IMR-90 (cell line): ENCODE measurements at regions not wholly inside any gene's neighbourhood (a gene's known extent, or its start where the extent isn't known, plus 50 kb on each side); places are given as distances from the start of the nearest gene placed in this dataset.

Experiments used
- ATAC-seq: fragments of 200-7000 bp; cut with Tn5 transposase; 2 replicates; pipeline ENCODE4 v1.9.1; 2020; ENCODE audit warnings: low read depth, mild to moderate bottlenecking, moderate library complexity
- BruUV-seq: library from RNA; stranded (reverse); fragments of 400-500 nt; replicated peaks from 2 replicates; lab custom pipeline; 2021; lab: Mats Ljungman, UMichigan
- CTCF ChIA-PET: fragments of 300-600 bp; formaldehyde crosslinking; extraction: SDS; loops from one replicate; lab custom pipeline; 2021; ENCODE audit warnings: antibody characterized with exemption; lab: Yijun Ruan, JAX
- POLR2A ChIA-PET: fragments of 300-600 bp; sonication (Branson Sonifier 250); formaldehyde crosslinking; loops from one replicate; lab custom pipeline; 2022; ENCODE audit warnings: antibody characterized with exemption; ENCODE audit not compliant: unreplicated experiment; lab: Charles Lee
- DNase-seq: peaks from one replicate; pipeline ENCODE4 v3.0.0; 2013
- H2AFZ ChIP-seq: replicated peaks from 2 replicates; pipeline ENCODE3; 2013; ENCODE audit warnings: low read length, mild to moderate bottlenecking; ENCODE audit not compliant: poor library complexity
- H2AK5ac ChIP-seq: 2 replicates; pipeline ENCODE4 v1.6.1; 2013; ENCODE audit warnings: low read depth, low read length, inconsistent platforms
- H2AK9ac ChIP-seq: replicated peaks from 2 replicates; pipeline ENCODE3; 2013; ENCODE audit warnings: mild to moderate bottlenecking, low read depth, low read length, moderate library complexity; ENCODE audit not compliant: poor library complexity
- H2BK120ac ChIP-seq: 2 replicates; pipeline ENCODE4 v1.6.1; 2013; ENCODE audit warnings: low read depth, low read length, inconsistent platforms
- H2BK15ac ChIP-seq: 3 replicates; pipeline ENCODE4 v1.6.1; 2013; ENCODE audit warnings: low read depth, low read length, inconsistent platforms
- H2BK20ac ChIP-seq: 2 replicates; pipeline ENCODE4 v1.6.1; 2013; ENCODE audit warnings: low read depth, mild to moderate bottlenecking, inconsistent platforms, low read length, moderate library complexity
- H2BK5ac ChIP-seq: 2 replicates; pipeline ENCODE4 v1.6.1; 2013; ENCODE audit warnings: mild to moderate bottlenecking, low read depth, low read length, inconsistent platforms; ENCODE audit not compliant: poor library complexity, severe bottlenecking
- H3K14ac ChIP-seq: replicated peaks from 2 replicates; pipeline ENCODE4 v1.6.1; 2013; ENCODE audit warnings: low read depth, low read length, inconsistent platforms
- H3K18ac ChIP-seq: 2 replicates; pipeline ENCODE4 v1.6.1; 2013; ENCODE audit warnings: low read depth, low read length, control low read depth
- H3K23ac ChIP-seq: 2 replicates; pipeline ENCODE4 v1.6.1; 2013; ENCODE audit warnings: low read depth, low read length, inconsistent platforms
- H3K27ac ChIP-seq: 2 replicates; pipeline ENCODE4 v1.5.1; 2013; ENCODE audit warnings: mild to moderate bottlenecking, control low read depth, low read length; ENCODE audit not compliant: insufficient read depth
- H3K27me3 ChIP-seq: 2 replicates; pipeline ENCODE4 v1.6.1; 2013; ENCODE audit warnings: low read length; ENCODE audit not compliant: control insufficient read depth, insufficient read depth
- H3K36me3 ChIP-seq: 2 replicates; pipeline ENCODE4 v1.6.1; 2013; ENCODE audit warnings: low read length, mixed read lengths; ENCODE audit not compliant: control insufficient read depth, insufficient read depth
- H3K4ac ChIP-seq: 2 replicates; pipeline ENCODE4 v1.6.1; 2013; ENCODE audit warnings: low read depth, low read length, inconsistent platforms
- H3K4me1 ChIP-seq: 2 replicates; pipeline ENCODE4 v1.6.1; 2013; ENCODE audit warnings: low read length, mixed read lengths; ENCODE audit not compliant: control insufficient read depth, insufficient read depth
- H3K4me2 ChIP-seq: 2 replicates; pipeline ENCODE4 v1.6.1; 2013; ENCODE audit warnings: low read depth, mild to moderate bottlenecking, control low read depth, low read length, moderate library complexity
- H3K4me3 ChIP-seq: 2 replicates; pipeline ENCODE4 v1.5.1; 2013; ENCODE audit warnings: low read depth, mild to moderate bottlenecking, control low read depth, low read length, moderate library complexity; ENCODE audit not compliant: insufficient read depth
- H3K56ac ChIP-seq: 2 replicates; pipeline ENCODE4 v1.6.1; 2013; ENCODE audit warnings: low read length, inconsistent platforms; ENCODE audit not compliant: insufficient read depth; ENCODE audit errors: extremely low read depth
- H3K79me1 ChIP-seq, 2 experiments: 2 replicates each; pipeline ENCODE4 v1.6.1; 2013; ENCODE audit warnings: low read length in 2 of 2, inconsistent platforms in 1 of 2, low read depth in 1 of 2
- H3K9ac ChIP-seq: 2 replicates; pipeline ENCODE4 v1.6.1; 2013; ENCODE audit warnings: low read depth, low read length, control low read depth
- H3K9me1 ChIP-seq: 2 replicates; pipeline ENCODE4 v1.6.1; 2013; ENCODE audit warnings: low read length, inconsistent platforms; ENCODE audit not compliant: insufficient read depth
- H3K9me3 ChIP-seq: 2 replicates; pipeline ENCODE4 v1.6.1; 2013; ENCODE audit warnings: low read length; ENCODE audit not compliant: control insufficient read depth, insufficient read depth
- H4K20me1 ChIP-seq: 2 replicates; pipeline ENCODE4 v1.6.1; 2013; ENCODE audit warnings: low read length, inconsistent platforms; ENCODE audit not compliant: insufficient read depth
- H4K5ac ChIP-seq: 2 replicates; pipeline ENCODE4 v1.6.1; 2013; ENCODE audit warnings: mild to moderate bottlenecking, low read depth, low read length, control low read depth
- H4K8ac ChIP-seq, 2 experiments: 2 replicates each; pipeline ENCODE4 v1.6.1; 2013; ENCODE audit warnings: low read depth in 2 of 2, low read length in 2 of 2, control low read depth in 1 of 2, inconsistent platforms in 1 of 2
- H4K91ac ChIP-seq: 2 replicates; pipeline ENCODE4 v1.6.1; 2013; ENCODE audit warnings: low read depth, low read length, inconsistent platforms; ENCODE audit not compliant: insufficient read depth
- CEBPB ChIP-seq: IDR thresholded peaks from 2 replicates; pipeline ENCODE4 v1.6.1; 2012; ENCODE audit warnings: low read depth, low read length, improper control_type of control experiment
- FOS ChIP-seq: fragments of 150-350 bp; IDR thresholded peaks from 2 replicates; pipeline ENCODE4 v1.6.1; 2016; ENCODE audit warnings: low read depth, low read length
- MAZ ChIP-seq: IDR thresholded peaks from 2 replicates; pipeline ENCODE4 v1.6.1; 2012; ENCODE audit warnings: low read depth, mild to moderate bottlenecking, low read length, improper control_type of control experiment, moderate library complexity, borderline replicate concordance
- MXI1 ChIP-seq: IDR thresholded peaks from 2 replicates; pipeline ENCODE4 v1.6.1; 2012; ENCODE audit warnings: low read depth, mild to moderate bottlenecking, low read length, moderate library complexity, borderline replicate concordance
- NFE2L2 ChIP-seq: fragments of 150-350 bp; IDR thresholded peaks from 2 replicates; pipeline ENCODE4 v1.6.1; 2016; ENCODE audit warnings: low read depth, mild to moderate bottlenecking, low read length
- POLR2A ChIP-seq: IDR thresholded peaks from 2 replicates; pipeline ENCODE4 v1.6.1; 2012; ENCODE audit warnings: mild to moderate bottlenecking, low read depth, low read length
- RAD21 ChIP-seq: IDR thresholded peaks from 2 replicates; pipeline ENCODE4 v1.6.1; 2012; ENCODE audit warnings: low read length, improper control_type of control experiment
- RCOR1 ChIP-seq: IDR thresholded peaks from 2 replicates; pipeline ENCODE4 v1.6.1; 2012; ENCODE audit warnings: mild to moderate bottlenecking, low read length, improper control_type of control experiment; ENCODE audit not compliant: insufficient replicate concordance
- RFX5 ChIP-seq: IDR thresholded peaks from 2 replicates; pipeline ENCODE4 v1.8.0; 2012; ENCODE audit warnings: low read depth, mild to moderate bottlenecking, low read length, moderate library complexity
- SMC3 ChIP-seq: fragments of 150-350 bp; IDR thresholded peaks from 2 replicates; pipeline ENCODE4 v1.6.1; 2016; ENCODE audit warnings: low read depth, mild to moderate bottlenecking, antibody characterized with exemption, low read length, moderate library complexity
- USF2 ChIP-seq: fragments of 150-350 bp; IDR thresholded peaks from 2 replicates; pipeline ENCODE4 v1.6.1; 2017; ENCODE audit warnings: mild to moderate bottlenecking, antibody characterized with exemption, low read length, low read depth
- WGBS, 2 experiments: methylation state at CpG; one replicate each; pipeline versions ENCODE4 v1.1.5 to v1.1.7; 2013; ENCODE audit warnings: missing lambda C conversion rate in 2 of 2; ENCODE audit not compliant: insufficient read length in 1 of 2; ENCODE audit errors: extremely low coverage in 2 of 2; 5-methylcytosine and 5-hydroxymethylcytosine counted together
- dilution Hi-C: fragments of 300-500 bp; cut with HindIII; formaldehyde crosslinking; loops from one replicate; pipeline ENCODE4 v1.14.3; 2018; ENCODE audit warnings: low sequenced_read_pairs; ENCODE audit not compliant: unreplicated experiment
- in situ Hi-C: fragments of 300-500 bp; cut with MboI; formaldehyde crosslinking; loops from 3 replicates; pipeline ENCODE4 v1.14.3; 2019; ENCODE audit warnings: low sequenced_read_pairs, inconsistent platforms, mixed read lengths
- intact Hi-C: fragments of 100-400 bp; cut with micrococcal nuclease; formaldehyde crosslinking; loops from 2 replicates; pipeline ENCODE4 v1.10.0; 2022

DNA sequence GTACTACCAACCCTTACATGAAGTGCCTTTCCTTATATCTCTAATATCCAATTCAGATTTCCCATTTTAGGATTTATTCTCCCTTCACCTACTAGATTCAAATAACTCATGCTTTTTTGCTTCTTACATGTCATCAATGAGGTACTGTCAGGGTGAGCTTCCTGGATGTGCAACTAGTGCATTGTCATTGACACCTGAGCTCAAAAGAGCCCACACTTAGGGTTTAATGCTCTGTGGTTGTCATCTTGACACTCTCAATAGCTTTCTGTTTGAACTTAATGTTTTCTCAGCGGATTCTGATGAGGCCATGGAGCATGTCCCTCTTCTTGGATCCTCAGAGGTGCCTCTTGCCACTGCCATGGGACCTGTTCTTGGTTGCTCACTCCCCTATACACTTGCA is 1033.3 kb upstream of the EYS start:
- Histone ChIP-seq H3K4me1 (no peaks in the 10 kb centered on the region), H3K4ac (no peak overlapping the region), H4K8ac (no peak overlapping the region), H4K91ac (no peak overlapping the region), H2BK120ac (no peak overlapping the region), H2BK5ac (no peak overlapping the region), H2AFZ (no peak overlapping the region), H4K5ac (no peak overlapping the region), H2AK5ac (no peak overlapping the region), H3K23ac (no peak overlapping the region), H3K18ac (no peak overlapping the region), H2BK15ac (no peak overlapping the region), H2AK9ac (no peak overlapping the region), H3K14ac (no peak overlapping the region), H3K56ac (no peak overlapping the region), H3K4me2 (no peak overlapping the region), H3K9me3 (peaks cover 2% of the 10 kb centered on the region; the same call in 1 of the 2 replicates), H4K20me1 (no peaks in the 10 kb centered on the region), H3K27ac (no peak overlapping the region), H2BK20ac (no peak overlapping the region), H3K4me3 (no peak overlapping the region), H3K9me1 (no peaks in the 10 kb centered on the region), H3K9ac (no peak overlapping the region), H3K79me1 (no peaks in the 10 kb centered on the region), H3K27me3 (no peaks in the 10 kb centered on the region), H3K36me3 (no peaks in the 10 kb centered on the region)
- no peak for TF ChIP-seq RFX5
- TF ChIP-seq RAD21, result no peak
- TF ChIP-seq FOS, result no peak
- no peak for TF ChIP-seq CEBPB
- no peak for TF ChIP-seq MAZ
- TF ChIP-seq RCOR1, result no peak
- TF ChIP-seq NFE2L2, result no peak
- no peak for TF ChIP-seq SMC3
- no peak for TF ChIP-seq USF2
- TF ChIP-seq MXI1, result no peak
- TF ChIP-seq POLR2A, result no peak
- CTCF ChIA-PET, result no interaction called here
- POLR2A ChIA-PET, result no interaction called here
- intact Hi-C loops, result no loop called here
- no CpG with 5 or more reads among the region's 1 CpG for WGBS, 2 experiments
- BruUV-seq, result no TSS peak
- dilution Hi-C loops, result no loop called here
- no peak for ATAC-seq
- no peak for DNase-seq
- in situ Hi-C loops, result no loop called here
